Activated naive CD4-positive, alpha-beta T cell treated with anti-CD3 and anti-CD28 coated beads, Interleukin-2, amount 50 U/mL, for 16 hours (primary cell): ENCODE measurements at regions not wholly inside any gene's neighbourhood (a gene's known extent, or its start where the extent isn't known, plus 50 kb on each side); places are given as distances from the start of the nearest gene placed in this dataset.
A peak's percentile ranks its signal among the peaks of the same experiment; 100 is the strongest.
"Not testable (repeated sequence)": the region's sequence is repeated elsewhere in the genome, so short reads cannot be mapped to it uniquely, and the experiment has no call there.

Experiments used
- DNase-seq: peaks from one replicate; pipeline ENCODE4 v3.0.0-alpha.2; 2020

DNA sequence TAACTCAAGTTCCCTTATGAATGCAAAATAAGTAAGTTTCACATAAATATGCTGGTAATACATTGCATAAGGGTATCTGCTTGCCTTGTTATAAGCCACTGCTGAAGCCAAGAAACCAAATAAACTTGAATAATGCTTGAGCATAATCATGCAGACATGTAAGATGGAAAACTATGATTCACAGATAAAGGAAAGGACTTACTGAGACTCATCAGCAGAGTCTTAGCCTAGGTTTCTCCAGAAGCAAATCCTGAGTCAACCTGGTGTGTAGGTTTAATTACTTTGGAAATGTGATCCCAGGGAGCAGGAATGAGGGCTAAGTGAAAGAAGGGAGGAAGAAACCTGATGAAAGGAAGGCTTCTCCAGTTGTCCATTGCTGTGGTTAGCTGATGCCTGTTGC is 107.7 kb upstream of the BTG1 start:
- DNase-seq, result no peak

DNA sequence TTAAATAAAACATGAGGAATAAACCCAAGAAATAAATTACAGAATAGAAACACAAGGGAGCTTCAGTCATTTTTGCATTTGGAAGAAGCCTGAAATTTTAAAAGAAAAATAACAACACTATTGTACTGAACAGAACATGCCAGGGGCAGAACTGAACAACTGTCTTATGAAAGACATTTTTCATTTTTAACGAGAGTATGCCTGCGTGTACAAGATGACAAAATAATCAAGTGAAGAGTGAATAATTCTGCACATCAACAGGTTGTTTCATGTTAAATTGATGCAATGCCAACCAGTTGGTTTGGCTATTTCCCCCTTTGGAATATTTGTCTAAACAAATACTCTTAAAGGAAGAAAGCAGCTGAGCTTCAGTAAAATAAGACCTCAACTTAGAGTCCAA is 103.3 kb upstream of the BTG1 start:
- no peak for DNase-seq

DNA sequence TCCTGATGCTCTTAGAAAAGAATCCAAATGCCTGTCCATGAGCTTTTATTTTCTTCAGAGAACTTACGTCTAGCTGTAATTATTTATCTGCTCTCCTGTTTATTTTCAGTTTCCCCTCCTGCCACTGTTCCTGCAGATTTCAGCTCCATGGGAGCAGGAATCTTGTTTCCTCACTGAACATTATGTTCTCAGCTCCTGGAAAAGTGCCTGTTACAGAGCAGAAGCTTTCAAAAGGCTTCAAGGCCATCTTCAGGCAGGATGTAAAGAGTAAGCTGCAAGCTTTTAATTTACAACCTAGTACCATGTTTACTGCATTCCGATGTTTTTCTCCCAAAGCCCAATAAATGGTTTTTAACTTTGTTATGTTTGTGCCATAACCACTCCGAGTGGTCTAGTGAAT is 98.4 kb upstream of the BTG1 start:
- DNase-seq, result no peak

DNA sequence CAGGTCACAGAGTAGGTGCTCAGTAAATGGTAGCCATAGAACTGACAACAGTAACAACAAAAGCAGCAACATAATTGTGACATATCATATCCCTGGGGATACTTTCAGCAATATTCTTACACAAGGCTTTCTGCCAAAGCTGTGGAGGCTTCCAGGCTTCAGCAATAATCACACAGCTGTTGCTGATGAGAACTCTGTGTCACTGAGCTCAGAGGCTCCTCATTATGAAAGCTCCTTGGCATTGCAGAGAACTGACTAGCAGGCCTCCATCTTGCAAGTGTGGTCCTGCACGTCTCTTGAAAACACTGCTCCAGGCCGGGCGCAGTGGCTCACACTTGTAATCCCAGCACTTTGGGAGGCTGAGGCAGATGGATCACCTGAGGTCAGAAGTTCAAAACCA is 97.3 kb upstream of the BTG1 start:
- no peak for DNase-seq

DNA sequence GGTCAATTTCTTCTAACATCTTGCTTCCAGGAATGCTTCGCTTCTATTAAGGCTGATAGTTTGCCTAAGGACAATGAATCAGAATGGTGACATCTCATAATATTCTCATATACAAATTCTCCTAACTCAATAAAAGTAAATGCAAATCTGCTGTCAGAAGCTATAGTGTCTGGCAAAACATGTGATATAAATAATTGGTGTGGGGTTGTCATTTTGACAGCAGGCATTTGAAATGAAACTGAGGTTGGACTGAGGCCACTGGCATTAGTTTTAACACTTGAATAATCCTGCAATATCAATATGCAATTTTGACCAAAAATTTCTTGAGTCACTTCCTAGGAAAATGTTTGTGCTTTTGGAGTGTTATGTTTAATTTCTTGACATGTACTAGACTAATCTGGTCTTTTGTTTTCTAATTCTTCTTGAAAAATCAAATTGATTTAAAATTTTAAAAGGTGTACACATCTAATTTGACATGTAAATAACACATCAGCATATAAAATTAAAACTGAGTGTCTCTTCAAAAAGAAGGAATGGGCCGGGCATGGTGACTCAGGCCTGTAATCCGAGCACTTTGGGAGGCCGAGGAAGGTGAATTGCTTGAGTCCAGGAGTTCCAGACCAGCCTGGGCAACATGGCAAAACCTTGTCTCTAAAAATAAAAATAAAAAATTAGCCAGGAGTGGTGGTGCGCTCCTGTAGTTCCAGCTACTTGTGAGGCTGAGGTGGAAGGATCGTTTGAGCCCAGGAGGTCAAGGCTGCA is 92.3 kb upstream of the BTG1 start:
- no peak for DNase-seq

DNA sequence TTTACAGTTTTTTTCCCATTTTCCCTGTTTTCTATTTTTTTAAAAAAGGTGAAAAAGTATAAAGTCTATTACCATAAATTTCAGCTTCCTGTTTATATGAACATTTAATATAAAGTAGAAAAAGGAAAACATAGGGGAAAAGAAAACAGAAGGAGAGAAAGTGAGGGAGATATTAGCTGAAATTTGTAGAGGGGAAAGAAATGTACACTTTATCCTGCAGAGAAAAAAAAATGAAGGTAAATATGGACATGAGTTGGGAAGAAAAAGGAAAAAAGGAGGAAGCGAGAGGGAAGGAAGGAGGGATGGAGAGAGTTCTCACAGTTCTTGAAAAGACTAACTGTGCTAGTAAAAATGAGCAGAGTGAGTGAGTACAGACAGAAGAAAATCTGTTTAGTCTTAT is 91.6 kb upstream of the BTG1 start:
- no peak for DNase-seq

DNA sequence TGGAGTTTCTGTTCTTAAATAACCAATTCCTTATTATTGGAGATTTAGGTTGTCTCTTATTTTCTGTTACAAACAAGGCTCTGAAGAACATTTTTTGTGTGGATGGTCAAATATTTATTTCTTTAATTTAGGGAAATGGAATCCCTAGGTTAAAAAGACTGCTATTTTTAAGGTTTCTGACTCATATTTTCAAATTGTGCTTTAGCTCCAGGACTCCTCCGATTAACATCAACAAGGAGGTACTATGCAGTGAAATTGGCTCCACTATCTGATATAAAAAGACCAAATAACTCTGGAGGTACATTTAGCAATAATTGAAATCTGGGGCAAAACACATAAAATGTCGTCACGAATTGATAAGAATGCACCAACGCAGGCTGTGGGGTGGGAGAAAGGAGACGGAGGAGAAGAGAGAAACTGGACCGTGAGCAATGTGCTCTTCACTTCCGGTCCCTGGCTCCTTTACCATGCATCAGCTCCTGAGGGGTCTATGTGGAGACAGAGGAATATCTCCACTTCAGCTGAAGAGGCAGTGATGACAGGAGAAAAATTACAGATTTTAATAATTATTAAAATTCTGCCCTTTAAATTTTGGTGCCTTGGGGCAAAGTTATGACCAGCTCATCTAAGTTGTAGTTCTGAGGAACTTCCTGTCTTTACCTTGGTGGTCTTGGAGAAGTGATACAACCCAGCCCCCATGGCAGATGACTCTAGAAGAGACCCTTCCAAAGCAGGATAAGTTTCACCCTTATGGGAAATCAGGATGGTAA is 90.2 kb upstream of the BTG1 start:
- DNase-seq, result no peak

DNA sequence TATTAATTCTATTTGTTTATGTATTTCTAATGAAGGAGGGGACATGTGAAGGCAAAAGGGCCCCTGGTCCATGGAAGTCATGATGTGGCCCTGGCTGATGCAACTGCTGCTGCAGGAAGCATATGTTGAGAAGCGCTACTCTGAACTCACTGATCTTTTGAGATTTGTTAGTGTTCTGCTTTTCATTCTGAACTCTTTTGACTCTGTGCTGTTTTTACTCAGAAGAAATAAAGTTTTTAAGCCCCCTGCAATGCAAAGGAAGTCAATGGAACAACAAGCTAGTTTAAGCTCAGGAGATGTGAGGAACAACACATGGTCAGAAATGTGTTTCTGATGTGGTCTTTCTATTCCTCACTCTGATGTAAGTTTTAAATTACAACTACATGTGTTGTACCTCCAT is 88.9 kb upstream of the BTG1 start:
- peak; percentile 31 for DNase-seq

DNA sequence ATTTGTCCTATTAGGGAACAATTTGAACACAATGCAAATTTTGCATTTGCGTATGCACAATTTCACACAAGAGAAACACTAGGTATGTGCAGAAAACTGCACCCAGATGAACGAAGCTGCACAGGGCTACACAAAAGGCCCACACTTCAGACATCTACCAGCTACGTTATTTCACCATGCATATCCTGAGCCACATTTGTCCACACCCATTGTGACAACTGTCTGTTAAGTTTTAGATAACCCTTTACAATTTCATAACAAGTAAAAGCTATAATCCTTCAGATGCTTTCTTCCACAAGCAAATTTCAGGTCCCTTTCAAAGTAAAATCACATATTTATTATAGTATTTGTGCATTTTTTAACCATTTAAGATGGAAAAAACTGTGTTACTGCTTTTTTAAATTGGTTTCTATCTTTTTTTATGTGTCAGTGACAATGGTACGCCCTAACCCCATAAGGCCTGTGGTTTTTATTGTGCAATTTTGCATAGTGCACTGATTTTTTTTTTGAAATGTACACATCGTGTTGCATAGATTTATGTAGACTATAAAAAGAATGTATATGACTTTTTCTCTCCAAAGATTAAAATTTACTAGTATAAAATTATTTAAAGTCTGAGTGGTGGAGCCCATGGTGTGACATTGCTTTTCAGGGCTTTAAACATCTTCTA is 87.8 kb upstream of the BTG1 start:
- no peak for DNase-seq

DNA sequence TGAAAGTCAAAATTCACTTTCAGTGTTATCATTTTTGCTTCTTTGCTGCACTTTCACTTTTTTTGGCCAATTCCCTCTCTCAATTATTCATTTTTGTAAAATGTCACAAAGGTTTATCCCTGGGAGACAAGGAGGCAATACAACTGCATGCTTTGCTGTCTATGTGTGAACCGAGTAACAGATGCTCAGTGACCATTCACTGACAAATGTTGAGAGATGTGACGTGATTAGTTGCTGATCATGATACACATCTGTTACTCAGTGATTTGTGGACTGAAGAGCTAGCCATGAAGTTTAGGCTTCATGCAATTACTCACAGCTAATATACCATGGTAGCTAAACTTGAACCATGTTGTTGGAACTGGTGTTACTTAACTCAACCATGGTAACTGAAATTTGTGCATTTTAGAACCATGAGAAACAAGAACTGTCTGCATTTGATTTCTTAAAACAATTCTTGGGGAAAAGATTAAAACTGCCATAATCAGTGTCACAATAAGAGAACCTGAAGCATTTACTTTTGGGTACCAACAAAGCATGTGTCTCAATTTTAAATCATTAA is 86.8 kb upstream of the BTG1 start:
- DNase-seq, result not testable (repeated sequence)

DNA sequence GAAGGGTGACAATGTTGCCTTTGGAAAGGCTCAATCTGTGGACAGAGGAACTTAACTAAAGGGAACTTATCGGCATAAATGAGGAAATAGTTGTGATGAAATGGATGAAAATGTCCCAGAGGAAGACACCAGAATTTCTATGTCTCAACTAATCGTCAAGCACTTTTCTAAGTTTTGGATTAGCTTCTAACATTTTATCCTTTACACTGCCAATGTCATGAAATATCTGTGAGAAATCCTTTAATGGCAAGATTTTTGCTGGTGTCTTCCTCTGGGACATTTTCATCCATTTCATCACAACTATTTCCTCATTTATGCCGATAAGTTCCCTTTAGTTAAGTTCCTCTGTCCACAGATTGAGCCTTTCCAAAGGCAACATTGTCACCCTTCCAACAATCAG is 86.3 kb upstream of the BTG1 start:
- not testable (repeated sequence) for DNase-seq

DNA sequence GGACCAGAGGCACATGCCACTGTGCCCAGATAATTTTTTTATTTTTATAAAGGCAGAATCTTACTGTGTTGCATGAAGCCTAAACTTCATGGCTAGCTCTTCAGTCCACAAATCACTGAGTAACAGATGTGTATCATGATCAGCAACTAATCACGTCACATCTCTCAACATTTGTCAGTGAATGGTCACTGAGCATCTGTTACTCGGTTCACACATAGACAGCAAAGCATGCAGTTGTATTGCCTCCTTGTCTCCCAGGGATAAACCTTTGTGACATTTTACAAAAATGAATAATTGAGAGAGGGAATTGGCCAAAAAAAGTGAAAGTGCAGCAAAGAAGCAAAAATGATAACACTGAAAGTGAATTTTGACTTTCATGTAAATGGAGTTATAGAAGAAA is 85.9 kb upstream of the BTG1 start:
- DNase-seq, result not testable (repeated sequence)

DNA sequence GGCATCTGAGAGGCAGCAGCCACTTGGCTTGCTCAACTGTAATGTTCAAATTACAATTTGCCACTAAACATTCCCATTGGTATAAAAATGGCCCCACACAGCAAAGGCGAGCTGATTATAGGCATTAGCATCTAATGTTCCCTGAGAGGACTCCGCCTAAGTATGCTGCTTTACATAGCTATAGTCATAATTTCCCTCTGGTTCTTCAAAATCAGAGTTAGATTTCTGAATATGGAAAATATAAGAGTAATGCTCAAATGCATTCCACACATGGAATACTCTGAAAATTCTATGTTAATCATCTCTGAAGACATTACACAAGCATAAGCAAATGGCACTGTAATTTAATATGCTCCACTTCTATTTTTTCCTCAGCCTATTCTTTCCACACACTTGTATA is 83.7 kb upstream of the BTG1 start:
- DNase-seq, result no peak

DNA sequence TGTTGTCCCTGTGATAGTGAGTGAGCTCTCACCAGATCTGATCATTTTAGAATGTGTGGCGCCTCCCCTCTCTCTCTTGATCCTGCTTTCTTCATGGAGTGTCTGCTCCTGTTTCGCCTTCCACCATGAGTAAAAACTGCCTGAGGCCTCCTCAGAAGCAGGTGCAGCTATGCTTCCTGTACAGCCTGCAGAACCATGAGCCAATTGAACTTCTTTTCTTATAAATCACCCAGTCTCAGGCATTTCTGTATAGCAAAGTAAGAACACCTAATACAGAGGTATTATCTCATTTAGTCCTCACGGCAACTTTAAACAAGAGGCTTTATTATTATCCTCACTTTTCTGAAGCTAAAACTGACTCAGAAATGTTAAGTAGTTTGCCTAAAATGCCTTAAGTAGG is 81.3 kb upstream of the BTG1 start:
- no peak for DNase-seq

DNA sequence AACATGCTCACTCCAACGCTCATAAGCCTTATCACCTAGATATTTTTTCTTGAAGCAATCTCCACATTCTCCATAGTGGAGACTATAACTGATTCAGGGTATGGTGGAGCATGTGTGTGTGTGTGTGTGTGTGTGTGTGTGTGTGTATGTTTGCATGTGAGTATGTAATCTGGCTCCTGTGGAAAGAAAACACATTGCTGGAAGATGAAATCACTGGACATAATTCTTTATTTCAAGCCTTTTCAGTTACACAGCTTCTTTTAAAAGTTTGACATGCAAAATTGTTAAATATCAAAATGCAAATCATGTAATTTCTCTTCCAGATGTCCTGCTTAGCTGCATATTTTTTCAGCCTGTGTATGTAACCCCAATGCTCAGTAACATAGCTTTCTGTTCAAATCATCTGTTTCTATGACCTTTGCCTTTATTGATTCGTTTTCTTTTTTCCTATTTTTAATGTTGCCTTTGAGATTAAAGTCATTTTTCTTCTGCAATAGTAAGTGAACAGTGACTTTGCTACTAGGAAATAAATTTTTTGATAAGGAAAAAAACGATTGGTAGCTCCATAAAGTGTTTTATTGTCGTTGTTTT is 80.5 kb upstream of the BTG1 start:
- no peak for DNase-seq

DNA sequence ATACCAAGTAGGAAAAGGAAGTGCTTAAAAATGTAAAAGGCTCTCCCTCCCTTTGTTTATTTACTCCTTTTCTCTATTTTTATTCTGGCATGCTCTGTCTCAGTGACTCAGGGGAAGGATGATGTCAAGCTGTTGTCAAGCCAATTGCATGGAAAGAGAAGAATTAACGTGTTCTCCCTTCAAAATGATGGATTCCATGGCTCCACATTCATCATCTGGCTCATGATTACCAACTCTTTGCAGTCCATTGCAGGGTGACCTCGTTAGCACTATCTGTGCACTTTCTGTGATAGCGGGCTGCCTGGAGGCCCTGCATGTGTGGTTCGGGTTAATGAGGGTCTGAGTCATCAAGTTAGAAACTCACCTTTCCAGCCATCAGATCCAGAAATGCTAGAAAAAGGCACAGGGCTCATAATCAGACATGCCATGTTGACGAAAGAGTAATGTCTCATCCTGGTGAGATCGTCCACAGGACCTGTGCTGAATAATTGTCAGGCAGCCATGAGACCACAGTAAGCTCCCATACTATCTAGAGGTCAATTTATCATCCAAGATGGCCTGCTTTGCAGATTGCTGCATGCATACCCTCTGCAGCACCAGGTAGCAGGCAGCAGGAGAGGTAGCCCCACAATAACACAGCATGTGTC is 79.2 kb upstream of the BTG1 start:
- no peak for DNase-seq

DNA sequence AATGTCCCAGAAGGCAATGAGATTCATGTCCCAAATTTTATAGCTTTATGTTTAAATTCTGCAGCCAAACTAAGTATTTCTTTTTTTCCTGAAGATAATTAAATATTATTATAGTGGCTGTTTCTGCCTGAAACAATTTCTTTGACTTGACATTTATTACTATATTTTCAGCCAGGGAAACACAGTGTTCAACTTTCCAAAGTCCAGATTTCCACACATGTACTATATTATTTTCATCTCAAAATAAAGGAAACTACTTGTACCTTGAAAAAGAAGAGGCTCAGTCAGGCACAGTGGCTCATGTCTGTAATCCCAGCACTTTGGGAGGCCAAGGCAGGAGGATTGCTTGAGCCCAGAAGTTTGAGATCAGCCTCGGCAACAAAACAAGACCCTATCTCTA is 77.8 kb upstream of the BTG1 start:
- no peak for DNase-seq

DNA sequence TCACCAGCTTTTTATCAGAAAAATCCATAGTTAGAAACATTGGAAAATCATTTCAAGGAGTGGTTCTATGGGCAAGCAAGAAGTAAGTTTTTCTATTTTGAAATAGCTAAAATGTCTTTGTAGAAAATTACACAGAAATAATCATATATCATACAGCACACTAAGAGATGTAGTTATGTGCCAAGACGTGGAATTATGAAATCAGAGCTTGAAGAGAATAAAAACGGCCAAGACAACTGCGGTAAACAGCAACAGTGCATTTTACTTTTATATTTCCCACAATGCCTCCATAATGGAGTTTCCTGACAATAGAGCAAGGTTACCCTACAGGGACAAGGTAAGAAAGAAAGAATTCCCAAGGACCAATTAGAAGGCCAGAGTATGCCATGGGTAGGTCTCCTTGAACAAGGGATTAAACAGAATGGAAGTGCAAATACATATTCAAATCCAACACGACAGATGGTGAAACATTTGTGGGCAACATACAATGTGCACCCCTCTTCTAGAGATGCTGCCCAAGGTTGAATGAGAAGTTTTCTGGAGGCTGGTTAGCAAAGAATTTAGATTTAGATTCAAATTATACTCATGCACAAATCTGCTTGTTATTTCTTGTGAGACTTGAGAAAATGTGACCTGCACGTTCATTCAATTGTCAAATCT is 76.1 kb upstream of the BTG1 start:
- DNase-seq, result no peak

DNA sequence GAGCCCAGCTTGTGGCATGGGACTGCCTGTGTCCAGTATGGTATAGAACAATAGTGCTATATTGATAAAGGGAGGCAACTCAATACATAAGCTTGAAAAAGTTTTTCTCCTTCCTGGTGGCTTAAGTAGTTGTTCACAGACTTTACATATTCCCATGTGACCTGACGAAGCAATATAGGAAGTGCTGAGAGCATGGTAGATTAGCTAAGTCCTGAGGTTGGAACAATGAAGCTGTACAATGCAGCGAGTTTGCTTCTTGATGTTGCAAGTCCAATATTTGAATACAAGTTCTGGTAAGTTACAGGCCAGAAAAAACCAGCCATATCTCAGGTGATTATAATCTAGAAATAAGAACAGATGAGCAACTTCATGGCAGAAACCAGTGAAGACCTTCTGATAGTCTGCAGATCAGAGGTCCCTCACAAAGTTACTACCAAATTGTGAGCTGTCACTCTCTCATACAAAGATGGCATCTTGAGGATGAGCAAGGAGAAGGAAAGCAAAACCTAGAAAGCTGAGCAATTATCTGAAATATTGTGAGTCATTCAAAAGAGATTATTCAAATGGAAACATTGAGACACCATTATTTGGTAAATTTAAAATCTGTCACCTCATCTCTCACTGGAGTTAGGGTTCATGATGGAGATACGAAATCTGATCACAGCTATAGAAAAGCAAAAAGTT is 72.9 kb upstream of the BTG1 start:
- no peak for DNase-seq

DNA sequence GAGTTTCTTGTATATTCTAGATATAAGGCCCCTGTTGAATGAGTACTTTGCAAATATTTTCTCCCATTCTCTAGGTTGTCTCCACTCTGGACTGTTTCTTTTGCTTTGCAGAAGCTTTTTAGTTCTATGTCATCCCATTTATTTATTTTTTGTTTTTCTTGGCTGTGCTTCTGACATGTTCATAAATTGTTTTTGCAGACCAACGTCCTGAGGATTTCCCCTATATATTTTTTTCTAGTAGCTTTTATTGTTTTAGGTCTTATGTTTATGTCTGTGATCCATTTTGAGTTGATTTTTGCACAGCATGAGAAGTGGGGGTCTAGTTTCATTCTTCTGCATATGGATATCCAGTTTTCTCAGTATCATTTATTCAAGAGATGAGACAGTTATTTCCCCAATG is 70.4 kb upstream of the BTG1 start:
- DNase-seq, result no peak

DNA sequence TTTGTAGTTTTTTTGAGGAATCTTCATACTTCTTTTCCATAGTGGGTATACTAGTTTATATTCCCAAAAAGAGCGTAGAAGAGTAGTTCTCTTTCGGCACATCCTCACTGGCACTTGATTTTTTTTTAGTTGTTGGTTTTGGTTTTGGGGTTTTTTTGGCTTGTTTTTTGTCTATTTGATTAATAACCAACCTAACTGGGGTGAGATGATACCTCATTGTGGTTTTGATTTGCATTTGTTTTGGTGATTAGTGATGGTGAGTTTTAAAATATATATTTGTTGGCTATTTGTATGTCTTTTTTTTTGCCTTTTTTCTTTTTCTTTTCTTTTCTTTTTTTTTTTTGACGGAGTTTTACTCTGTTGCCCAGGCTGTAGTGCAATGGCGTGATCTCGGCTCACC is 69.7 kb upstream of the BTG1 start:
- no peak for DNase-seq

DNA sequence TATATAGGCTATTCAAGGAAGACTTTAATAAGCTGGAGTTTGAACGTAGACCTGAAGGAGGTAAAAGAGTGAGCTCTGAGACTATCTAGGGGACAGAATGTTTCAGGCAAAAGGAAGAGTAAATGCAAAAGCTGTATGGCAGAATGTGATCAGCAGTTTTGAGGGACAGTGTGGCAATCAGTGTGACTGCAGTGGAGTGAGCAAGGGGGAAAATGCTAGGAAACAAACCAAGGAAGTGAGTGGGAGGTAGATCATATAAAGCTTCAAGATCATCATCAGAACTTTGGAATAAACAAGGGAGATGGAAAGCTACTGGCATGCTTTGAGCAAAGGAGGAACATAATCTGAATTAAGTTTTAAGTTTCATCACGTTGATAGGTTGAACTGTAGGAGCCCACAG is 67.5 kb upstream of the BTG1 start:
- DNase-seq, result no peak
